ENCODE measurements at regions not wholly inside any gene's neighbourhood (a gene's known extent, or its start where the extent isn't known, plus 50 kb on each side); places are given as distances from the start of the nearest gene placed in this dataset.

GRCh38 chr4:20049889-20050288 is 201.8 kb upstream of the SLIT2 start:
- TF ChIP-seq, protein P1, sequence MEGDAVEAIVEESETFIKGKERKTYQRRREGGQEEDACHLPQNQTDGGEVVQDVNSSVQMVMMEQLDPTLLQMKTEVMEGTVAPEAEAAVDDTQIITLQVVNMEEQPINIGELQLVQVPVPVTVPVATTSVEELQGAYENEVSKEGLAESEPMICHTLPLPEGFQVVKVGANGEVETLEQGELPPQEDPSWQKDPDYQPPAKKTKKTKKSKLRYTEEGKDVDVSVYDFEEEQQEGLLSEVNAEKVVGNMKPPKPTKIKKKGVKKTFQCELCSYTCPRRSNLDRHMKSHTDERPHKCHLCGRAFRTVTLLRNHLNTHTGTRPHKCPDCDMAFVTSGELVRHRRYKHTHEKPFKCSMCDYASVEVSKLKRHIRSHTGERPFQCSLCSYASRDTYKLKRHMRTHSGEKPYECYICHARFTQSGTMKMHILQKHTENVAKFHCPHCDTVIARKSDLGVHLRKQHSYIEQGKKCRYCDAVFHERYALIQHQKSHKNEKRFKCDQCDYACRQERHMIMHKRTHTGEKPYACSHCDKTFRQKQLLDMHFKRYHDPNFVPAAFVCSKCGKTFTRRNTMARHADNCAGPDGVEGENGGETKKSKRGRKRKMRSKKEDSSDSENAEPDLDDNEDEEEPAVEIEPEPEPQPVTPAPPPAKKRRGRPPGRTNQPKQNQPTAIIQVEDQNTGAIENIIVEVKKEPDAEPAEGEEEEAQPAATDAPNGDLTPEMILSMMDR (conservative IDR thresholded peaks at IDR 0.05 in 1 of 2, IDR thresholded peaks at IDR 0.05 in 1 of 2; ENCODE audit: extremely low read depth in 1 of 2, insufficient read depth in 1 of 2, low read depth in 1 of 2, low read length in 2 of 2): no peak
- TF ChIP-seq EZH2 (IDR thresholded peaks at IDR 0.05; ENCODE audit: borderline replicate concordance, low read length): no peak
